ENCODE measurements at regions not wholly inside any gene's neighbourhood (a gene's known extent, or its start where the extent isn't known, plus 50 kb on each side); places are given as distances from the start of the nearest gene placed in this dataset.

DNA sequence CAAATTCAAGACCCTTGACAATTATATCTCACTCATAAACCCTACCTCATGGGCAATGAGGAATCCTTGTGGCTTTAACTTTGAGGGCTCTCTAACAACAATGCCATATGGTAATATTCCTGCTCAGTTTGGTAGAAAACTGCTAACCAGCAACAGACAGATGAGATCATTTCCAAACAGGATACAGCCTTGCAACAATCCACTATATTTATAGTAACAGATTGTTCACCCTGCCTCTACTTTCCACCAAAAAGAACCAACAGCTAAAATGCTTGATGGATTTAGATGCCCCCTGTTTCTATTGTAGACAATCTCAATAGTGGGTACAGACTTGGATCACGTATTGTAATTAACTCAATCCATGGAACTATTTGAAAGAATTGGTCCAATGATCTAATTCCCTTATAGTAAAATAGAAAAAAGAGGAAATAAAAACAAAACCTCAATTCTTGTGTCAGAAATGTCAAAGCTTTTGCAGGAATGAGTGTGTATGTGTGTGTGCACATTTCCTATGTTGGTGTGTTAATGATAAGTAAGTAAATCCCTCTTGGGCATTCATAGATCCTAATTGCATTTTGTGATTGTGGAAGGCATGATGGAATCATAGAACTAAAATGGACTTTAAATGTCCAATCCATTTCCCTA lies 100.0 kb upstream of the EDEM3 start:
- TF ChIP-seq, protein P1, sequence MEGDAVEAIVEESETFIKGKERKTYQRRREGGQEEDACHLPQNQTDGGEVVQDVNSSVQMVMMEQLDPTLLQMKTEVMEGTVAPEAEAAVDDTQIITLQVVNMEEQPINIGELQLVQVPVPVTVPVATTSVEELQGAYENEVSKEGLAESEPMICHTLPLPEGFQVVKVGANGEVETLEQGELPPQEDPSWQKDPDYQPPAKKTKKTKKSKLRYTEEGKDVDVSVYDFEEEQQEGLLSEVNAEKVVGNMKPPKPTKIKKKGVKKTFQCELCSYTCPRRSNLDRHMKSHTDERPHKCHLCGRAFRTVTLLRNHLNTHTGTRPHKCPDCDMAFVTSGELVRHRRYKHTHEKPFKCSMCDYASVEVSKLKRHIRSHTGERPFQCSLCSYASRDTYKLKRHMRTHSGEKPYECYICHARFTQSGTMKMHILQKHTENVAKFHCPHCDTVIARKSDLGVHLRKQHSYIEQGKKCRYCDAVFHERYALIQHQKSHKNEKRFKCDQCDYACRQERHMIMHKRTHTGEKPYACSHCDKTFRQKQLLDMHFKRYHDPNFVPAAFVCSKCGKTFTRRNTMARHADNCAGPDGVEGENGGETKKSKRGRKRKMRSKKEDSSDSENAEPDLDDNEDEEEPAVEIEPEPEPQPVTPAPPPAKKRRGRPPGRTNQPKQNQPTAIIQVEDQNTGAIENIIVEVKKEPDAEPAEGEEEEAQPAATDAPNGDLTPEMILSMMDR (IDR thresholded peaks at IDR 0.05; ENCODE audit: low read length): no peak
- TF ChIP-seq EZH2 (optimal IDR thresholded peaks at IDR 0.05; ENCODE audit: low read depth, low read length) (no peak), EZH2phosphoT487 (IDR thresholded peaks at IDR 0.05; ENCODE audit: low read length) (no peak)
